Activated CD4-positive, alpha-beta T cell treated with anti-CD3 and anti-CD28 coated beads, Interleukin-2, Interleukin-6, amounts not matched to agents 100 ng/mL and 50 ng/mL, durations not matched to agents 16 hours and 8 hours (primary cell): ENCODE measurements at regions not wholly inside any gene's neighbourhood (a gene's known extent, or its start where the extent isn't known, plus 50 kb on each side); places are given as distances from the start of the nearest gene placed in this dataset.

ENCODE experiments used
- DNase-seq: peaks from one replicate; pipeline ENCODE4 v3.0.0-alpha.2; 2020

DNA sequence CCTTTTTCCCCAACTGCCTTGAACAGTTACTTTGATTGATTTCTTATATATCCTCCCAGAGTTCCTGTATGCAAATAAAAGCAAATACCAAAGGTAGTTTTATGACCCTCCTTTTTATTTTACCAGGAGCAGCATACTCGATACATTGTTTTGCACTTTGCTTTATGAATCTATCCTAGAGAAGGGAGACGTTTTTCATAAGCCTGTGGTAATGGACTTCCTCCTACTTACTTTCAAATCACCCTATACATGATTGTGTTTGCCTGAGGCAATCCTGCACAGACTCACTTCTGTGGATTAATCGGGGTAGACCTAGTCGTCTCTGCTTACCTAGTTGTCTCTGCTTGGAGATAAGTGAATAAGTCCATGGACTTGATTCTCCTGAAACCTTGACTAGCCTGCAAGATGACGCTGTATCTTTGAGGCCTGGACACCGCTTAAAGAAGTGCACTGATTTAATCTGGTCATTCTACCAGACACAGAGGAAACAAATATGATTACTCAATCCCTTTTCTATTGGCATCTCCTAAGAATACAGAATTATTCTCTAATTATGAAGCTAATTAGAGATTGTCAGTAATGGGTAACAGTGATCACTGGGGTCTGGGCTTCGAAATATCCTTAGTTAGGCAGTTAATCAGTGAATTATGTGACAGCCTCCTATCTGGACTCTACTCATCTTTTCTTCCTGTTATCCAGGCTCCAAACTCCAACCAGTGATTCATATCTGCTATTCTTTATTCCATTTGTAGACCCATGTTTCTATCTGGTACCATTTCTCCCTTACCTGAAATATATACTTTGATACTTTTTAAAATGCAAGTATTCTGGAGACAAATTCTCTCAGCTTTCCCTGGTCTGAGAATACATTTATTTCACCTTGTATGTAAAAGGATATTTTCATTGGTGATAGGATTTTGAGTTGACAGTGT is 447.4 kb upstream of the TRIB2 start:
- no peak for DNase-seq

DNA sequence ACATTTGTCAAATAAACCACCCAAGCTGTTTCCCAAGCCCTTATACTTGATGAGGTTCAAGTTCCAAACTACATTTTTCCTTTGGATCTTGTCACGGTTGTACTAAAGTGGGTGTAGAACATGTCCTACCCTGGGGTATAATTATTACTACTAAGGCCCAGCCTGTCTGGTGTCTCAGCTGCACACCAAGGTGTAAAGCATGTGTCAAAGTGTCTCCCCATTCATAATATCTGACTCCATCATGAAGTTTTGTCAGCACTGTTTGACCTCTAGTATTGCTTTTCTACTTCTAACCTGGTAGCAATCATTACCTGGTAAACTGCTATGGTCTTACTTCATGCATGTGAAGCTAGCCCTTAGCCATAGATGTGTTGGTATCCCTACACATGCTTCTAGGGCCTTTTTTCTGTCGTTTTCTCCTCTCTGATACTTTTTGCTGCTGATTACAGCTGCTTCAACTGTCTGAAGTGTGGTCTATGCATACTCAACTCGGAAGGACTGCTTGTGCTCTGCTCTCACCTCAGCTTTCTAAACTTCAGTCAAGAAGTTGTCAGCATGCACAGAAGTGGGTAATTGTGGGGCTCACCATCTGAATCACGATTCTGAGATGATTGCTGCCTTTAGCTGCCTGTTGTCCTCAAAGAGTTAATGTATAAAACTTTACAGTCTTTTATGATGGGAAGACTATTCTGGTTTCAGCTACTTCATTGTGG is 445.7 kb upstream of the TRIB2 start:
- peak; percentile 84 for DNase-seq

DNA sequence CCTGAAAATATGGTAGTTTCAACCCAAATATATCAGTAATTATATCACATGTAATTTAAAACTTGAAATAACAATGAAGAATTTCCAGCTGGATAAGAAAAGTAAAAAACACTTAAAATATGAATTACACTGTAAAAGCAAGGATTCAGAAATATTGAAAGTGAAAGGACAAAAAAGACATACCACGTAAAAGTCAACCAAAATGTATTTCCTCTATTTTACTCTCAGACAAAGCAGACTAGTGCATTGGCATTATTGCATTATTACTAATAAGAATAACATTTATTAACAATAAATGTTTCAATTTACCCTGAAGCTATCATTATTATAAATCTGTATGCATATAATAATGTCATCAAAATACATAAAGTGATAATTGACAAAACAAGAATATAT is 445.1 kb upstream of the TRIB2 start:
- DNase-seq, result no peak

DNA sequence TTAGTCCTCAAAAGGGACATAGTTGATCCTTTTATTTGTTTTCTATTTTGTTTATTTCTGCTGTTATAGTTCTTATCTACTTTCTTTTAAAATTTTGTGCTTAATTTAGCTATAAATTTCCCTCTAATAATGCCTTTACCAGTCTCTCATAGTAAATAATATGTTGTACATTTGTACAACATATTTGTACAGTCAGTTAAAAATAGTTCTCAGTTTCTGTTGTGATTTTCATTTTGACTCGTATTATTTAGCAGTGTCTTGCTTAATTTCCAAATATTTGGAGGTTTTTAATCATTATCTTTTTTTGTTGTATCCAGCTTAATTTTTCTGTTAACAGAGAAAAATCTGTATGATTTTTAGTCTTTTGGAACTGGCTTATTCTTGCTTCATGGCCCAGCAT is 443.6 kb upstream of the TRIB2 start:
- DNase-seq, result no peak

DNA sequence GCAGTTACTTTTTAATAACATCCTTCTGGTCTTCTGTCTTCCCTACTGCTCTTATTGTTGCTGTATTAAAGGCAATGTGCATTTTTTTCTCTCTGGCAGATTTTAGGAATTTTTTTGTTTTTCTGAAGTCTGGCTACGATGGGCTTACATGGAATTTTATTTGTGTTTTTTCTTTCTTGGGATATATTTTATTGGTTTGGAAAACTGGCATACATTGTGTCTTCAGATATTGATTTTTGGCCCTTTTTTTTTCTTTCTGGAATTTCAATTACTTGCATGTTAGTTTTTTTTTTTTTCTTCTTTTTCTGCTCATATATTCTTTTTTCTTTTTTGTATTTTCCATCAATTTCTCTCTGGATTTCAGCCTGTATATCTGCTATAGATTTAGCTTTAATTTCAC is 442.1 kb upstream of the TRIB2 start:
- no peak for DNase-seq

DNA sequence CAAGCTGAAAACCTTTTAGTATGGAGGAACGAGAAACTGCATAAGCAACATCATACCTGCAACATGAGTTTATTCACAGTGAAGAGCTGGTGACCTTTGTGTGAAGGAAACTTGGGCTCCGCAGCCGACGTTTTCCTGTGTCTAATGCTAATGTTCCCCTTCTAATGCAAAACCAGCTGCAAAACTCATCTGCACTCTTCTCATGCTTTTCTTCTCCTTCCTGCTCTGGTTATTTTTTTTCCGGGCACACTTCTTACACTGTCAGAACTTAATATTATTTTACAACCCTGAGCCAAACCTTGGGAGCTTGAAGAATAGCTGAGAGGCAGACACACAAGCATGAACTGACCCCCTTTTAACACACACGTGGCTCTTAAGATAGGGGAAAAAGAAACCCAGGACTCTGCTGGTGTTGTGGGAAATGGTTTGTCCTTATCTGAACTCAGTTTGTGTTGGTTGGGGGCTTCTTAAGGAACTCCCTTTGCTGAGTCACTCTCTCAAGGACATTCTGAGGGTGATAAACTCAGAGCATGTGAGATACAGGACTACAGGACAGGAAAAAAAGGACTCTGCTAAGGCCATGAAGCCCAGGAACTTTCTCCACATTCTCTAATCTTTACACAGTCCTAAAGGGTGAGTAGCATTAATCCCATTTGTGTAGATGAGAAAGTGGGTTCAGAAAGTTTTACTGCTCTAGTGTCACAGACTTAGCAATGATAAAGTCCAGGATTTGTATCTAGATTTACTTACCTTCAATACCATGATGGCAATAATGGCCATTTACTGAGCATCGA is 439.3 kb upstream of the TRIB2 start:
- no peak for DNase-seq

DNA sequence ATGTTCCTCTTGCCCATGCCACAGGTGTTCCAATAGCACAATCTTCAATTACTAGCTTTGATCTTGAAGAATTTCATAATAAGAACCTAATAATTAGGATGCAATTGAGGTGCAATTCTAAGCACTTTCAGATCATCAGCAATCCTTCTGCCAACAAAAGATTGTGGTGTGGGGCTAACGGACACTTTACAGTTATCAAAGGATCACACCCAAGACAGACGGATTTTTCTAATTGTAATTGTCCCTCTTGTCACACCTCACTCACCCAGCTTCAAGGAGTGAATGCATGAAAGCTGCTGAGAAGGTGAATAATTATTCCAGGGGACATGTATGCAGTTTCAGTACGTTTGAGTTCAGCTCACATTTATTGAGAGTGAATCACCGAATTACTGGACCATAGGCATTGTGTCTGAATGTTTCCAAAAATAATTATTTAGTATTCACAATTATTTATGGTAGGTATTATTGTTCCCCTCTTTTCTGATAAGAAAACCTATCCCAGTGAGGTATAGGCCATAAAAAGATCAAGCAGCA is 438.5 kb upstream of the TRIB2 start:
- DNase-seq, result no peak

DNA sequence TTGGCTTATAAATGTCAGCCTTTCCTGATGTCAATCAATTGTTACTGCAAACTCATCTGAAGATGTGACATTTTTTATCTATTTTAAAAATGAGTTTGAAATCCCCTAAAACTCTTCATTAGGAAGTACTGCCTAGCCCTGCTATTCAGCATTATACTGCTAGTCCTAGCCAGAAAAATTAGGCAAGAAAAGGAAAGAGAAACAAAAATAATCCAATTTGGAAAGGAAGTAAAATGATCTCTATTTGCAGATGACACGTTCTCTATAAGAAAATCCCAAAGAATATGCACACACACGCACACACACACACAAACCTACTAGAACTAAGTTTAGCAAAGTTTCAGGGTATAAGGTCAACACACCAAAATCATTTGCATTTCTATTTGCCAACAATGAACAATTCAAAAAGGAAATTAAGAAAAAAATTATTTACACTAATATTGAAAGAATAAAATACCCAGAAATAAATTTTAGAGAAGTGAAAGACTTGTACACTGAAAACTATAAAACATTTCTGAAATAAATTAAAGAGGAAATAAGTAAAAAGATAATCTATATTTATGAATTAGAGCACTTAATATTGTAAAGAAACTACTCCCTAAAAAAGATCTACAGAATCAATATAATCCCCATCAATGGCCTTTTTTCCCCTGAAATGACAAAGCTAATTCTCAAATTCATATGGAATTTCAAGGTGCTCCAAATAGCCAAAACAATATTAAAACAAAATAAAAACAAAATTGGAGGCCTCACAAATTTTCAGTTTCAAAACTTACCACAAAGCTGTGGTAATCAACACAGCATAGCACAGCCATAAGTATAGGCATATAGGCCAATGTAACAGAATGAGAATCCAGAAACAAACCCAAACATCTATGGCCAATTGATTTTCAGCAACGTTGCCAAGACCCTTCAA is 433.7 kb upstream of the TRIB2 start:
- DNase-seq, result no peak

DNA sequence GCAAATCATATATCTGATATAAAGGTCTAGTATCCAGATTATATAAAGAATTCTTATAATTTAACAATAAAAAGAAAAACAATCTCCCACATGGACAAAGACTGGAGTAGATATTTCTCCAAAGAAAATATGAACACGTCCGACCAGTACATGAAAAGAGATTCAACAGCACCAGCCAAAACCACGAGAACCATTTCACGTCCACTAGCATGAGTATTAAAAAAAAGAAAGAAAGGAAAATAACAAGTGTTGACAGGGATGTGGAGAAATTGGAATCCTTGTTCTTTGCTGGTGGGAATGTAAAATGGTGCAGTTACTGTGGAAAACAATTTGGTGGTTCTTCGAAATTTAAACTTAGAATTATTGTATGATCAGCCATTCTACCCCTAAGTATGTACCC is 432.7 kb upstream of the TRIB2 start:
- no peak for DNase-seq

DNA sequence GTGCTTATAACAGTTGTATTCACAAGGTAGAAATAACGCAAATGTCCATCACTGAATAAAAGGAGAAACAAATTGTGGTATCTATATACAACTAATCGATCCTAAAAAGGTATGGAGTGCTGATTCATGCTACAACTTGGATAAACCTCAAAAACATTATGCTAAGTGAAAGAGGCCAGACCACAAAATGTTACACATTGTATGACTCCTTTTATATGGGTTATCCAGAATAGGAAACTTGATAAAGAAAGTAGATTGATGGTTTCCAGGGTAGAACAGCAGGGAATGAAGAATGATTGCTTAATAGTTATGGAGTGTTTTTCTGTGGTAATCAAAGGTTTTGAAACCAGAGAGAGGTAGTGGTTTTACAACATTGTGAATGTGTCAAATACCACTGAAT is 432.2 kb upstream of the TRIB2 start:
- peak; percentile 35 for DNase-seq

DNA sequence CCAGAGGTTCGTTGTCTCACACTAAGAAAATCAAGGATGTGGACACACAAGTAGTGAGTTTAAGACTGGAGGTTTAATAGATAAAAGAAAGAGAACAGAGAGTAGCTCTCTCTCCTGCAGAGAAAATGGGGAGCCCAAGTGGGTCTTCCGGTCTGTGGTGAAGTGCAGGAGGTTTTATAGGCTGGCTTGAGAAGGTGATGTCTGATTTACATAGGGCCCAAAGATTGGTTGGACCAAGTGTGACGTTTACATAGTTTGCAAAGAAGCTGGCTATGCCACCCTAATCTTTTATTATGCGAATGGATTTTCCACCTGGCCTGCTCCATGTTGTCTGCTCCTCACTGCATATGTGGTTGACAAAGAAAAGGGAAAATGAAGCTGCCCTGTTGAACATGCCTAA is 430.4 kb upstream of the TRIB2 start:
- DNase-seq, result no peak

DNA sequence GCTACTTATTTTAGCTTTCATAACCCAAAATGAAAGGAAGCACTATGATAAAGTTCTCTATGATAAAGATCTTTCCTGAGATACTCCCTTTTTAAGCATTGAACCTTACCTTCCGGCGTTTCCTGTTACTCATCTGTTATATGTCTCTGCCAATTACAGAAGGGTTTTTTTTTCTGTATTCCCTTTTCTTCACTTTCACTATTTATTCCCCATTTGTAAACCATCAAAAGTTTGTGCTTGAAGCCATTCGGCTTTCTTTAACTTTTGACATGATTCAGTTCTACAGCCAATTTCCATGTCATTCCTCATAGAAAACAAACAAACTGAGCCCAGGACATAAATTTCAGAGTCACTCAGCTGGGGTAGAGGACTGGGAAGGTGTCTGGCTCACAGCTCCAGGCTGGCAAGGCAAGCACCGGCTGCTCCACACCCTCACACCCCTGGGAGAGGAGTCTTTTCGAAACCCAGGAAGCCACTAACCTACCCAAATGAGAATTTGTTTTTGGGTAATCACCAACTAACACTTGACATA is 429.4 kb upstream of the TRIB2 start:
- peak; percentile 57 for DNase-seq

DNA sequence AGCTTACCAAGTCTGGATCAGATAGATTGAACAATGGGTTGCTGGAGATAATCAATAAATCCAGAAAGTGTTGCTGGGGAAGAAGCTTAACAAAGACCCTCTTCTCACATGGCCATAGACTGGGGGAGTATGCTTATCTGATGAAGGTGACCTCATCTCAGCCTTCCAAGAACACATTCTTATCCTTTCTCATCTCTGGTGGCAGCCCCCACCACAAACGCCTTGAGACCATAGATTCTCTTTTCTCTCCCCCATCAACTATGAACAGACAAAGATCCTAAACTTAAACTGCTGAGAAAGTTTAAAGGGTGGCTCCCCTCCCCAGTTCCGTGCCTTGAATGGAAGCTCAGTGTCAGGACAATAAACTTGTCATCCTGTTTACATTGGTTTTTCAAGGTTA is 428.7 kb upstream of the TRIB2 start:
- no peak for DNase-seq

DNA sequence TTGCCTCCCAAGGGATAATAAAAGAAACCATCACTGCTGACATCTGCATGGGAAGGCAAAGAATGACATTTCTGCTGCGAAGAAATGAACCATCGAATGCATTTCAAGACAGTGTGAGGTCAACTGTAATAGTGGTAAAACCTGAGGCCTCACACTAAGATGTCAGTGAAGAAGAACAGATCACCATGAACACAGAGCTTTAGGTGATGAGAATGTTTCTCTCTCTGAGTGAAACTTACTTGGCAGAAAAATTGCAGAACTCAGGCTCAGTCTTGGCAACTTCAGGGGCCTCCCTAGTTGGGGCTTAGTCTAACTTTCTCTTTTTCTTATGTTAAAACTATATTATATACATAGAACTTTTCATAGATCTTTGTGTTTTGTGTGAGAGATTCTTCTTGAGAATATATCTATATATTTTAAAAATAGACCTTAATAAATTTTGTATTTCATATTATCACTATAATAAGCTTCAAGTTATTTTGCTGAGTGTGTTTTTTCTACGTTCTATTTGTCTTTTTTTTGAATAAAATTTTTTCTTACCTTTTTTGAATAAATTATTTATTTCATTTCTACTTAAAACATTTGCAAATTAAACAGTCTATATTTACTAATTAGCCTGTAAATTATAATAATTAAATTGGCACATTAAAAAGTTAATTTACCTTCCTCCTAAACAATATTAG is 427.5 kb upstream of the TRIB2 start:
- DNase-seq, result no peak

DNA sequence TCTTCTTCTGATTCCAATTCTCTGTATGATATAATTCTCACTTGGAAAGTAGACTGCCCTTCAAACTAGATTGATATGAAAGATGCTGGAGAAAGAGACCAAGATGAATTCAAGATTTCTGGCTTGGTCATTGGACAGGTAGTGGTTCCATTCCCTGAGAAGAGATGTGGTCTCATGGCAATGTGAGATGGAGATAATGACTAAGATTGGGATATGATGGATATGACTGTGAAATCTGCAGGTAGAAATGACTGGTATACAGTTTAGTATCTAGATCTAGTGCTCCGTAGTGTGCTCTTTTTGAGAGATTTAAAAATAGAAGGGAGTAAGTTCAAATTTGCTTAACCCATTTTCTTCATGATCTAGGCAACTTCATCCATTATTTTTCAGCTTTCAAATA is 425.4 kb upstream of the TRIB2 start:
- peak; percentile 72 for DNase-seq

DNA sequence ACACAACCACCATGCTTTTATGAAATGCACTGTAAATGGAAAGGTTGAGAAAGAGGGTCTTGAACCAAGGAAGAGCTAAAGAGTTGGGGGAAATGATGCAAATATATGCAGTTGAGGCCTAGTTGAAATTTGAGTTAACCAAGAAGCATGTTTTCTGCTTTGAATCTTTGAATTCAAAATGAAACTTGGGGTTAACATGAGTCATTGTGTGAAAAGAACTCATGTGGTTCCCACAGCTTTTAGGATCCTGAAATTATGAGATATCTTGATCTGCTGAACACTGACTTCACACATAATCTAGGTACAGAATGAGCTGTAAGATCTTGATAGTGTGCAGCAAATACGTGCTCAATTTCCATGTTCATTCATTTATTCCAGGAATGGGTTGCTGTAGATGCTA is 422.9 kb upstream of the TRIB2 start:
- peak; percentile 88 for DNase-seq

DNA sequence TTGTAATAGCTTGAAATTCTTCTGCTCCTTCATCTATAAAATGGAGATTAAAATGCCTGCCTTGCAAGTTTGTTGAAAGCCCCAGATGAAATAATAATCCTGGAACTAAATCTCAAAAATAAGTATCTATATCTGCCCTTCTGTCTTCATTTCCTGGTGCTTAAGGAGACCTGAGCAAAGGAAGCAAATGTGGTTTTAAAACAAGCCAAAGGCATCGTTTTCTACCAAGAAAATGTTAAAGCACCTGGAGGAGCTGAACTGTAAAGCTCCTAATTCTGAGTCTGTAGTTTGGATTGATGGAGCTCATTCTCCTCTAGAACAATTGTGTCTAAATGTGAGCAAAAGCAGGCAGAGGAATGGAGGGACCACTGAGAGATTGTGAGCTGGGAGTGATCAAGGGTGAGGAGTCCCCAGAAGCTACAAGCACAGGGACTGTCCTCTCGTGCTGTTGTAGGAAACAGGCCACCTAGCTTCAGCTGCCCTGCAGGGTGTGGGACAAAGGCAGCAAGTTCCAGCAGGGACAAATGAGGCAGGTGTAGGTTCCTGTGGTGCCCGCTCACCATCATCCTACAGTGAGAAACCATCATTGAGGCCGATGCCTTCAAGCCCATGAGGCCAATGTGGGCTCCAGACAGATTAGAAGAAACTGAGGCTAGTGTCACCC is 420.7 kb upstream of the TRIB2 start:
- no peak for DNase-seq

DNA sequence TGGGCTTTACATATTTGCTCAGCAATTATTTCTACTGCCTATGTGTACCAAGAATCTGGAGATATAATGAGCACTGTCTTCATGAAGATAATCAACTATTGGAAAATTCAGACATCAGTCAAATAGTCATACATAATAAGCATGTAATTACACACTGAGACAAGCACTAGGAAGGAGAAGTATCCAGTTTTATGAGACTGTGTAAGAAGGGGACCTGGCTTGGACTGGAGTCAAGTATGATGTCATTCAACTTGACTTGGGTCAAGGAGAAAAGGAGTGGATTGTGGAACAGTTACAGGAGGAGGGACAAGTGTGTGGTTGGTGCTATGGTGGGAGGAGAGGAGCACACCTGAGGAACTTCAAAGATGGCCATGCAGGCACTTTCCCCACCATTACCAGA is 419.8 kb upstream of the TRIB2 start:
- no peak for DNase-seq

DNA sequence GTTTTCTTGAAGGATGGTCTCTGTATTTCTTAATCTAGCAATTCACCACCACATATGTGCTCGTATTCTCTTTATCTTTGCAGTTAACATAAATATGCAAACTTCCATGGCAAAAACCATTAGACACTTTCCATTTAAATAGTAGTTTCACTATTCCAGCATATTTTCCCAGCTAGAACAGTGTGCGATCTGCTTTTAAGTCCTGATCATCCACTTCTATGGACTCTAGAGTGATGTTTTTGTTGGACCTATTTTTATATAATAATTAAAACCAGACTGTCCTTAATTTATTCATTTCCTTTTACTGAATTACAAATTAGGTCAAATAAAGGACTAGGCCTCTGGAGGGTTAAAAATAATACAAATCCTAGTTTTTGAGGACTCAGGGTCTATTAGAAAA is 418.4 kb upstream of the TRIB2 start:
- no peak for DNase-seq

DNA sequence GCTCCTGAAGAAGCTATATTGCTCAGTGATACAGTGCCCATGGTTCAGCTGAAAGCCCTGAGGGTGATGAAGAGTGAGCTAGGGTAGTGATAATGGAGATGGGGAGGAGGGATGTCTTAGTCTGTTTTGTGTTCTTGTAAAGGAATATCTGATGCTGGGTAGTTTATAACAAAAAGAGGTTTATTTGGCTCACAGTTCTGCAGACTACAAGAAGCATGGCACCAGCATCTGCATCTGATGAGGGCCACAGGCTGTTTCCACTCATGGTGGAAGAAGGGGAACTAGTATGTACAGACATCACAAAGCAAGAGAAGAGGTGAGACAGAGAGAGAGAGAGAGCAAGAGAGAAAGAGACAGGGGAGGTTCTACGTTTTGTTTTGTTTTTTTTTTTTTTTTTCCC is 417.3 kb upstream of the TRIB2 start:
- DNase-seq, result no peak
